HG02981 (cell line): ENCODE measurements at regions not wholly inside any gene's neighbourhood (a gene's known extent, or its start where the extent isn't known, plus 50 kb on each side); places are given as distances from the start of the nearest gene placed in this dataset.

Experiments used
- ATAC-seq: cut with Tn5 transposase; IDR thresholded peaks from one replicate; pipeline ENCODE4 v1.9.1; 2021; ENCODE audit warnings: mild to moderate bottlenecking, moderate library complexity; ENCODE audit not compliant: unreplicated experiment

DNA sequence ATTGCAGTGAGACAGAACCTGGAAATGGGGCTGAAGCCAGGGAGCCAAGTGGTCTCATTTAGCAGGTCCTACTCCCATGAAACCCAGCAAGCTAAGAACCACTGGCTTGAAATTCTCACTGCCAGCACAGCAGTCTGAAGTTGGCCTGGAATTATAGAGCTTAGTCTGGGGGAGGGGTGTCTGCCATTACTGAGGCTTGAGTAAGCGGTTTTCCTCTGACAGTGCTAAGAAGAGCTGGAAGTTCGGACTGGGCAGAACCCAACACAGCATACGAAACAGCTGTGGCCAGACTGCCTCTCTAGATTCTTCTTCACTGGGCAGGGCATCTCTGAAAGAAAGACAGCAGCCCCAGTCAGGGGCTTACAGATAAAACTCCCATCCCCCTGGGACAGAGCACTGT lies 305.7 kb upstream of the SETBP1 start:
- ATAC-seq = no peak

GRCh38 chr18:44386401-44386800 lies 294.3 kb upstream of the SETBP1 start:
- ATAC-seq = no peak

DNA sequence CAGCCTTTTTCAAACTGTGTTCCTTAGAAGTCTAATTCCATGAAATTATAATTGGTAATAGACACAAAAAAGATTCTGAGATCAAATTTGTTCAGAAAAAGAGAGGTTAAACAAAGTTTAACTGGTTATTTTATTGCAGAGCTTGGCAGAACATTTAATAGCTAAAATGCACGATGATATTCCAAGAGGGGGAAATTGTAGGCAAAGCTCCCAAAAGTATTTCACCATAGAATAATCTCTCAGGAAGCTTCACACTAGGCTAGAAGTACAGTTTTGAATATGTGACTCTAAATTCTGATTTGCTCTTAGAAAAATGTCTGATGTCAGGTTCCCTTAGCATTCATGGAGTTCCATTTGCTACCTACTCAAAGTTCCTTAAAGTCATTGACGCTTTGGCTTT lies 292.4 kb upstream of the SETBP1 start:
- no peak for ATAC-seq

DNA sequence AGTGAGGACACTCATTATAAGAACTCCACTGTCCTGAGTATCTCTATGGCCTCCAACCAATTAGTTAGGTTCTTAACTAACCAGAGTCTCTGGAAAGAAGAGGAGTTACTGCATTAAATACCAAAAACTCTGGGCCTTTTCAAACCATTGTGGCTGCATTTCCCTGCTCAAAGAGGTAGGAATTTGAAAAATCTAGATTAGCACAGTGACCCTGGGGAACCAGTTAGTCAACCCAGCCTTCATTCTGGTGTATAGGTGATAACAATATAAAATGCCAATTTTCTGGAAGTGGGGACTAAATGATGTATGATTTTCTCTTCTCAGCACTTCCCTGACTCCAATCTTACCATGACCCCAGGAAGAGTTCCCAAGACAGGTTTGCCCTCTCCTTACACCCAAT lies 287.8 kb upstream of the SETBP1 start:
- no peak for ATAC-seq

GRCh38 chr18:44393406-44393805 lies 287.3 kb upstream of the SETBP1 start:
- no peak for ATAC-seq

GRCh38 chr18:44396550-44396949 lies 284.1 kb upstream of the SETBP1 start:
- no peak for ATAC-seq

DNA sequence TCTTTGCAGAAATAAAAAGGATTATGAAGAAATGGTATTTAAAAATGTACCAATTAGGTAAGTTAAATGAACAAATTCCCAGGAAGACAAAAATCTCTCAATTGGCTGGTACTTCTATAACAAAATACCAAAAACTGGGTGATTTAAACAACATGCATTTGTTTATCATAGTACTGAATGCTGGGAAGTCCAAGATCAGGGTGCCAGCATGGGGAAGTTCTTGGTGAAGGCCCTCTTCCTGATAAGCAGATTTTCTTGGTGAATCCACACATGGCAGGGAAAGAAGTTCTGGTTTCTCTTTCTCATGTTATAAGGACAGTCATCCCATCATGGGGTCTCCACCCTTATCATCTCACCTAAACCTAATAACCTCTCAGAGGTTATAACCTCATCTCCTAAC lies 271.6 kb upstream of the SETBP1 start:
- no peak for ATAC-seq

- ATAC-seq = no peak
These were observed 271.2 kb upstream of the SETBP1 start for GRCh38 chr18:44409515-44409914.

- no peak for ATAC-seq
These were observed 269.9 kb upstream of the SETBP1 start for GRCh38 chr18:44410740-44411139.

DNA sequence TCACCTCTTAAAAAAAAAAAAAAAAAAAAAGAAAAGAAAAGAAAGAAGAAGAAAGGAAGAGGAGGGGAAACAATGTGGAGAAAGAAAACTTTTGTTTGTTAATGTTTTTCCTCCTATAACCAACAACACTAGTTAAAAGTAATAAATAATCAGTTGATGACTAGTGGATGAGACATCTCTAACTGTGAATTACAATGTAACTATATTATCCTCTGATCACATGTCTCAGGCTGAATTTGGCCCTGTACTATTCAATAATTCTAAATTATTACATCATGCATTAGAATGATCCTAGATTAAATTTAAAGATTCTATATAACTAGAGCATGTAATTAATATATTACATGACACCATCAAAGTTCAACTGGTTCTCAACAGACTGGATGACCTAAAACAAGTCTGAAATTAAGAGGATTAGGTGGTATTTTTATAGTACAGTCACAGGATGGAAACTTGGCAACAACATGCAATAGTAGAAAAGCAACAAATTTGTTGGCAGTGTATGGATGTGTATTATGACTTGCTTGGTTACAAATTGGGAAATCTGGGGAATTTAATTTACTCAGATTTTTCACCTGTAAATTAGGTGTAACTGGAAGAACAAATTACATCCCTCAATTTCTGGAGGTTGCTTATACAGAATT lies 269.3 kb upstream of the SETBP1 start:
- ATAC-seq = no peak

- ATAC-seq = no peak
These were observed 268.7 kb upstream of the SETBP1 start for GRCh38 chr18:44411976-44412375.

GRCh38 chr18:44423814-44424644 lies 256.7 kb upstream of the SETBP1 start:
- ATAC-seq = no peak

DNA sequence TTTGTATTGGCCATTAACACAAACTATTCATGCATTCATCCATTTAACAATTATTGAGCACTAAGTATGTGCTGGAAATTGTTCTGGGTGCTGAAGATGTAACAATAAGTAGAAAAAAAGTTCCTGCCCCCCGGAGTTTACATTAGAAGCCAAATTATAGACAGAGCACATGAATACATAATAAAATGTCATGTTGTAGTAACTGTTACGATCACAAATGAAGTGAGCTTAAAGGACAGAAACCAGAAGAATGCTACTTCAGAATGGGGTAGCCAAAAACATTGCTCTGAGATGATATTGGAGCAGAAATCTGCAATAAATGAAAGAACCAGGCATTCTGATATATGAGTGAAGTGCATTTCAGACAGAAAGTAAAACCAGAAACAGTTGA lies 256.0 kb upstream of the SETBP1 start:
- ATAC-seq = no peak

DNA sequence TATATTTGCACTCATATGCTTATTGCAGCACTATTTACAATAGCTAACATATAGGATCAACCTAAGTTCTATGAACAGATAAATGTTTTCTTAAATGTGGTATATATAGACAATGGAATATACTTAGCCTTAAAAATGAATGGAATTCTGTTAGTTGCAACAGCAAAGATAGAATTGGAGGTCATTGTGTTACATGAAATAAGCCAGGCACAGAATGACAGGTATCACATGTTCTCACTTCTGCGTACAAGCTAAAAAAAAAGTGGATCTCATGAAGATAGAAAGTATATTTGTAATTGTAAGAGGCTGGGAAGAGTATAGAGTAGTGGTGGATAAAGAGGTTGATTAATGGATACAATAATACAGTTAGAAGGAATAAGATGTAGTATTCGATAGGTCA lies 255.5 kb upstream of the SETBP1 start:
- ATAC-seq = no peak

GRCh38 chr18:44437603-44438002 lies 243.1 kb upstream of the SETBP1 start:
- no peak for ATAC-seq

DNA sequence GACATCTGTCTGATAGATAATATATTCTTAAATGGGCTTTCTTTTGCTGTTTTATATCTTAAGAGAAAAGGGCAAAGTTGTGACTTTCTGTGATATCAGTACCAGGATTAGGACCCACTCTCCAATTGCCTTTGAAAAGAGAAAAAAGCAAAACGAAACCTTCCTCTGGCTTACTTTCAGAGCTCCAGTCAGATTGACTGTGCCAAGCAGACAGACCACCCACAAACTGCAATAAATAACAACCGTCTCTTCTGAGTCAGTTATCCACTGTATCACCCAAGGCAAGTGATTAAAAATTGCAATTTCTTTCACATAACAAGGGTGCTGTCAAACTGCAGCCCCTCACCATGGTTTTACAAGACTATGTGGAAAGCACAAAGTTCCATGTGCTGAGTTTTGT lies 230.5 kb upstream of the SETBP1 start:
- ATAC-seq = no peak

- ATAC-seq = no peak
These were observed 228.3 kb upstream of the SETBP1 start for GRCh38 chr18:44452346-44452745.

DNA sequence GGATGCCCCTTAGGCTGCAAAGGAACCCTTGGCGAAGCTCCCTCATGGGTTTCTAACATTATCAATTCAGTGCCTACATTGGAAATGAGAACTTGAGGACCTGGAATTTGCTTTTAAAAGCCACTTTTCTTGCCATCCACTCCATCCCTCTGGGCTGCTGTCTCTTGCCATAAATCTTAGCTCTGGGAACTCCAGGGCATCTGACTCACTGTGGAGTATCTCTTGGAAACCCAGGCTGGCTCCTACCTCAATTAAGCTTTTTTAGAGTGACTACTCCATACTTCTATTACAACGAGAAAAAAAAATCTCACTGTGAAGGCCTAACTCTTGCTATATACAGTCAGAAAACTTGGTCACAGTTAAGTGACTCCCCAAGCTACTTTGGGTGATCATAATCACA lies 227.2 kb upstream of the SETBP1 start:
- no peak for ATAC-seq

DNA sequence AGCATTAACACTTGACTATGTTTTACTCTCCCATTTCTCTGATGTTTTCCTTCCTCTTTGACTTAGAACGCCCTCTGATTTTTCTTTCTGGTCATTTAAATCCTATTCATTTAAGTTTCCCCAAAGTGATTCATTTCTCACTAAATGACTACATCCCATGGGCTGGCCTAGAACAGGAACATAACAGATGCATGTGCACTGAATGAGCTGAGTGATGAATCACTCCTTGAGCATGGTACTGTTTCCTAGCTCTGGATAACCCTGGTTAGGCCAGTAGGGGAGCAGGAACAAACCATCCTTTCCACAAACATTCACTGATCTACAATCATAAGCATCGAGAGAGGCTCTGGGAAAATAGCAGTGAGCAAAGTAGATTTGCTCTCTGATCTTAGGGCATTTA lies 221.9 kb upstream of the SETBP1 start:
- ATAC-seq = no peak

GRCh38 chr18:44464398-44465180 lies 216.1 kb upstream of the SETBP1 start:
- ATAC-seq = no peak

DNA sequence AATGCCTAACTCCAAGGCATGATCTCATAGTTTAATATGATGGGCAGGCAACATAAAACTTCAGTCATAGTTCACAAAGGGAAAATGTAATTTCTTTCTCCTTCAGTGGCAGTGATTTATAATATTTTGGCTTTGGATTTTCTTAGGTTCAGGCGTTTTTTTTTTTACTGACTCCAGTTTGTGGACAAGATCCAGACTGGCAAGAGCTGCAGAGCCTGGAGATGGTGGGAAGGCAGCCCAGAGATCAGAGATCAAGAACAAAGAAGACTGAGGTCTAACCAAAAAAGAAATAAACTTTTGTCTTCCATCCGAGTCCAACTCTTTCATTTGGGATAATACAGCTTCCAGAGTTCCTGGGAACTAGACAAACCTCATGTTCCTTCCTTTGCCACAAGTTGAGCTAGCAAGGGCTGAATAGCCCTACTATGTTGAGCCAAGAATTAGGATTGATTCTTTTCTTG lies 215.3 kb upstream of the SETBP1 start:
- ATAC-seq = no peak

GRCh38 chr18:44466997-44467396 lies 213.7 kb upstream of the SETBP1 start:
- no peak for ATAC-seq
